HEK293 (cell line): ENCODE measurements at regions not wholly inside any gene's neighbourhood (a gene's known extent, or its start where the extent isn't known, plus 50 kb on each side); places are given as distances from the start of the nearest gene placed in this dataset.
A peak's percentile ranks its signal among the peaks of the same experiment; 100 is the strongest.

Experiments used
- CTCF ChIA-PET: fragments of 350-600 bp; formaldehyde crosslinking; extraction: SDS; loops from one replicate; lab custom pipeline; 2021; ENCODE audit warnings: antibody characterized with exemption; lab: Yijun Ruan, JAX
- POLR2A ChIA-PET: fragments of 300-600 bp; formaldehyde crosslinking; extraction: SDS; loops from one replicate; lab custom pipeline; 2020; ENCODE audit warnings: antibody characterized with exemption, inconsistent platforms; lab: Yijun Ruan, JAX
- H3K27ac ChIP-seq: fragments of 200-500 bp; sonication (Bioruptor generic); 2 replicates; pipeline ENCODE4 v1.5.1; 2014; ENCODE audit warnings: low read depth, low read length, control low read depth, inconsistent platforms; ENCODE audit errors: extremely low read depth
- H3K36me3 ChIP-seq, 2 experiments: fragments of 200-500 bp in 1 of 2; sonication (Bioruptor generic) in 1 of 2; 1 replicate in 1 of 2; 2 replicates in 1 of 2; pipeline ENCODE4 v1.5.1; 2014 to 2017; ENCODE audit warnings: inconsistent platforms in 2 of 2, low read length in 2 of 2; ENCODE audit not compliant: control insufficient read depth in 2 of 2, insufficient read depth in 1 of 2
- H3K4me1 ChIP-seq: fragments of 200-500 bp; sonication (Bioruptor generic); 2 replicates; pipeline ENCODE4 v1.5.1; 2014; ENCODE audit warnings: mild to moderate bottlenecking, low read length, inconsistent platforms; ENCODE audit not compliant: control insufficient read depth, insufficient read depth
- H3K4me3 ChIP-seq: 2 replicates; pipeline ENCODE4 v1.5.1; 2011; ENCODE audit warnings: low read depth, mild to moderate bottlenecking, control low read depth, low read length, moderate library complexity
- H3K9me3 ChIP-seq: fragments of 200-500 bp; sonication (Bioruptor generic); 2 replicates; pipeline ENCODE4 v1.5.1; 2014; ENCODE audit warnings: low read depth, low read length, inconsistent platforms; ENCODE audit not compliant: control insufficient read depth, insufficient read depth
- BCL11B ChIP-seq: fragments of 450-650 bp; formaldehyde crosslinking; IDR thresholded peaks from 2 replicates; pipeline ENCODE4 v1.5.1; 2016; ENCODE audit warnings: low read depth, missing biosample characterization, missing genetic modification characterization
- GLIS2 ChIP-seq: fragments of 450-650 bp; formaldehyde crosslinking; IDR thresholded peaks from 2 replicates; pipeline ENCODE4 v1.5.1; 2016; ENCODE audit warnings: missing biosample characterization, missing genetic modification characterization
- IKZF3 ChIP-seq: fragments of 450-650 bp; IDR thresholded peaks from 2 replicates; pipeline ENCODE4 v1.5.0; 2018; ENCODE audit warnings: missing biosample characterization, mild to moderate bottlenecking, missing genetic modification characterization, moderate library complexity
- KLF1 ChIP-seq: fragments of 450-650 bp; formaldehyde crosslinking; IDR thresholded peaks from 2 replicates; pipeline ENCODE4 v1.5.1; 2016; ENCODE audit warnings: missing biosample characterization, missing genetic modification characterization
- KLF16 ChIP-seq: fragments of 450-650 bp; formaldehyde crosslinking; IDR thresholded peaks from 2 replicates; pipeline ENCODE4 v1.5.1; 2017; ENCODE audit warnings: missing biosample characterization, missing genetic modification characterization
- MEIS1 ChIP-seq: sonication (generic); formaldehyde crosslinking; IDR thresholded peaks from 2 replicates; pipeline ENCODE4 v1.8.1; 2022; ENCODE audit warnings: missing genetic modification reagents, mild to moderate bottlenecking, borderline replicate concordance
- OVOL3 ChIP-seq: fragments of 450-650 bp; formaldehyde crosslinking; IDR thresholded peaks from 2 replicates; pipeline ENCODE4 v1.5.1; 2016; ENCODE audit warnings: missing biosample characterization, missing genetic modification characterization
- TCF7L2 ChIP-seq: IDR thresholded peaks from 2 replicates; pipeline ENCODE4 v1.6.1; 2011; ENCODE audit warnings: low read depth, mild to moderate bottlenecking, inconsistent platforms, low read length, moderate library complexity, borderline replicate concordance
- YY2 ChIP-seq: fragments of 450-650 bp; formaldehyde crosslinking; IDR thresholded peaks from 2 replicates; pipeline ENCODE4 v1.5.1; 2016; ENCODE audit warnings: missing biosample characterization, missing genetic modification characterization
- ZBTB1 ChIP-seq: fragments of 450-650 bp; formaldehyde crosslinking; IDR thresholded peaks from 2 replicates; pipeline ENCODE4 v1.5.1; 2016; ENCODE audit warnings: missing biosample characterization, missing genetic modification characterization
- ZFP3 ChIP-seq: fragments of 450-650 bp; formaldehyde crosslinking; IDR thresholded peaks from 2 replicates; pipeline ENCODE4 v1.5.1; 2016; ENCODE audit warnings: low read depth, missing biosample characterization, missing genetic modification characterization
- ZNF133 ChIP-seq: fragments of 450-650 bp; formaldehyde crosslinking; IDR thresholded peaks from 2 replicates; pipeline ENCODE4 v1.5.1; 2016; ENCODE audit warnings: missing biosample characterization, missing genetic modification characterization
- ZNF16 ChIP-seq: fragments of 450-650 bp; formaldehyde crosslinking; IDR thresholded peaks from 2 replicates; pipeline ENCODE4 v1.5.1; 2016; ENCODE audit warnings: low read depth, missing biosample characterization, missing genetic modification characterization
- ZNF184 ChIP-seq: fragments of 450-650 bp; IDR thresholded peaks from 2 replicates; pipeline ENCODE4 v1.5.1; 2018; ENCODE audit warnings: missing biosample characterization, mild to moderate bottlenecking, missing genetic modification characterization
- ZNF2 ChIP-seq: fragments of 450-650 bp; formaldehyde crosslinking; IDR thresholded peaks from 2 replicates; pipeline ENCODE4 v1.5.1; 2016; ENCODE audit warnings: missing biosample characterization, missing genetic modification characterization
- ZNF23 ChIP-seq: fragments of 450-650 bp; formaldehyde crosslinking; IDR thresholded peaks from 2 replicates; pipeline ENCODE4 v1.5.1; 2016; ENCODE audit warnings: missing biosample characterization, missing genetic modification characterization, borderline replicate concordance
- ZNF548 ChIP-seq: fragments of 450-650 bp; formaldehyde crosslinking; IDR thresholded peaks from 2 replicates; pipeline ENCODE4 v1.5.1; 2016; ENCODE audit warnings: missing biosample characterization, missing genetic modification characterization
- ZNF664 ChIP-seq: fragments of 450-650 bp; formaldehyde crosslinking; IDR thresholded peaks from 2 replicates; pipeline ENCODE4 v1.5.1; 2016; ENCODE audit warnings: missing biosample characterization, missing genetic modification characterization
- ZNF777 ChIP-seq: fragments of 450-650 bp; formaldehyde crosslinking; IDR thresholded peaks from 2 replicates; pipeline ENCODE4 v1.5.1; 2017; ENCODE audit warnings: missing biosample characterization, missing genetic modification characterization, borderline replicate concordance
- TF ChIP-seq, protein P1 (sequence below): fragments of 450-650 bp; formaldehyde crosslinking; IDR thresholded peaks from 2 replicates; pipeline ENCODE4 v1.5.1; 2016; ENCODE audit warnings: missing biosample characterization, missing genetic modification characterization
- TF ChIP-seq, protein P2 (sequence below): fragments of 450-650 bp; formaldehyde crosslinking; IDR thresholded peaks from 2 replicates; pipeline ENCODE4 v1.5.1; 2016; ENCODE audit warnings: missing biosample characterization, missing genetic modification characterization, low read depth
- TF ChIP-seq, protein P3 (sequence below): fragments of 450-650 bp; formaldehyde crosslinking; IDR thresholded peaks from 2 replicates; pipeline ENCODE4 v1.5.1; 2016; ENCODE audit warnings: missing biosample characterization, missing genetic modification characterization
- TF ChIP-seq, protein P4 (sequence below): fragments of 450-650 bp; formaldehyde crosslinking; IDR thresholded peaks from 2 replicates; pipeline ENCODE4 v1.5.1; 2016; ENCODE audit warnings: missing biosample characterization, missing genetic modification characterization

DNA sequence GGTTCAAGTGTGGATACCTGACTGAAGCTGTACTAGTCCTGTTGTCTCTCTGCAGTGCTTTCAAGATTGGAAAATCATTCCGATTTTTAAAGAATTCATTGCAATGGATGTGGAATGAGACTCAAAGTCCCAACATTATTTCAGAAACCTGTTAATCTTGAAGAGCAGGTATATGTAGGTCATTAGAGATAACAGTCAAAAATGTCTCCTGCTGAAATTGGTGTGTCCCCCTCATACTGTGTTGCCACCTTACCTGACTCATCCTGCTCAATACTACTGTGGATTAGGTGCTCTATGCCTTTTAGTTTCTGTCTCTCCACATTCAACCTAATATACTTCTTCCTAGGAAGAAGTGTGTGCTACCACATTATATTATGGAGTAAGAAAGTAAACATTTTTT, 91.1 kb upstream of the NR3C1 start (continued):
- no peak for TF ChIP-seq IKZF3 (tag by site-specific recombination)

DNA sequence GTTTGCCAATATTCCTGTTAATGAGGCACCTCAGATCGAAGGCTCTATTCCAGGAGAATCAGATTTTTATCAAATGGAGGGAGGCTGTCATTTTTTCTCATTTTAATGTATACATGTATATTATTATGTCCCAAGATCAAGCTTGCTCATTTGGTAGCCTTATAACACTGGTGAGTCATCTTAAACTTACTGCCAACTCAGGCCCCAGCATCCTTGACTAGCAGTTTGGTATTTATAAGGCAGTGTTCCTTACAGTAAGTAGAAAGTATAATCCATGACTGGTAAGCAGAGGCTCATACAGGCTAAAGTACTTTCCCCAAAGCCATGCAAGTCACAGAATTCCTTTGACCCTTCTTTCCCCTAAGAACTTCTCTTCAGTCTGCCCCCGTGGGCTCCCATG, 90.7 kb upstream of the NR3C1 start:
- no peak overlapping the region for H3K27ac ChIP-seq
- no peaks in the 10 kb centered on the region for H3K36me3 ChIP-seq
- no peaks in the 10 kb centered on the region for H3K9me3 ChIP-seq
- peaks cover 7% of the 10 kb centered on the region for H3K4me1 ChIP-seq
- TF ChIP-seq, protein P1, sequence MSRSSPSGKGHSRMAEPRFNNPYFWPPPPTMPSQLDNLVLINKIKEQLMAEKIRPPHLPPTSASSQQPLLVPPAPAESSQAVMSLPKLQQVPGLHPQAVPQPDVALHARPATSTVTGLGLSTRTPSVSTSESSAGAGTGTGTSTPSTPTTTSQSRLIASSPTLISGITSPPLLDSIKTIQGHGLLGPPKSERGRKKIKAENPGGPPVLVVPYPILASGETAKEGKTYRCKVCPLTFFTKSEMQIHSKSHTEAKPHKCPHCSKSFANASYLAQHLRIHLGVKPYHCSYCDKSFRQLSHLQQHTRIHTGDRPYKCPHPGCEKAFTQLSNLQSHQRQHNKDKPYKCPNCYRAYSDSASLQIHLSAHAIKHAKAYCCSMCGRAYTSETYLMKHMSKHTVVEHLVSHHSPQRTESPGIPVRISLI (tag by site-specific recombination), result no peak
- TF ChIP-seq TCF7L2, result no peak
- TF ChIP-seq YY2 (tag by site-specific recombination), result no peak
- no peak for TF ChIP-seq ZNF133 (tag by site-specific recombination)
- no peak for TF ChIP-seq ZFP3
- TF ChIP-seq OVOL3, result no peak
- TF ChIP-seq KLF16 (tag by site-specific recombination), result no peak
- TF ChIP-seq, protein P2, sequence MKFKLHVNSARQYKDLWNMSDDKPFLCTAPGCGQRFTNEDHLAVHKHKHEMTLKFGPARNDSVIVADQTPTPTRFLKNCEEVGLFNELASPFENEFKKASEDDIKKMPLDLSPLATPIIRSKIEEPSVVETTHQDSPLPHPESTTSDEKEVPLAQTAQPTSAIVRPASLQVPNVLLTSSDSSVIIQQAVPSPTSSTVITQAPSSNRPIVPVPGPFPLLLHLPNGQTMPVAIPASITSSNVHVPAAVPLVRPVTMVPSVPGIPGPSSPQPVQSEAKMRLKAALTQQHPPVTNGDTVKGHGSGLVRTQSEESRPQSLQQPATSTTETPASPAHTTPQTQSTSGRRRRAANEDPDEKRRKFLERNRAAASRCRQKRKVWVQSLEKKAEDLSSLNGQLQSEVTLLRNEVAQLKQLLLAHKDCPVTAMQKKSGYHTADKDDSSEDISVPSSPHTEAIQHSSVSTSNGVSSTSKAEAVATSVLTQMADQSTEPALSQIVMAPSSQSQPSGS (tag by site-specific recombination), result no peak
- TF ChIP-seq, protein P3, sequence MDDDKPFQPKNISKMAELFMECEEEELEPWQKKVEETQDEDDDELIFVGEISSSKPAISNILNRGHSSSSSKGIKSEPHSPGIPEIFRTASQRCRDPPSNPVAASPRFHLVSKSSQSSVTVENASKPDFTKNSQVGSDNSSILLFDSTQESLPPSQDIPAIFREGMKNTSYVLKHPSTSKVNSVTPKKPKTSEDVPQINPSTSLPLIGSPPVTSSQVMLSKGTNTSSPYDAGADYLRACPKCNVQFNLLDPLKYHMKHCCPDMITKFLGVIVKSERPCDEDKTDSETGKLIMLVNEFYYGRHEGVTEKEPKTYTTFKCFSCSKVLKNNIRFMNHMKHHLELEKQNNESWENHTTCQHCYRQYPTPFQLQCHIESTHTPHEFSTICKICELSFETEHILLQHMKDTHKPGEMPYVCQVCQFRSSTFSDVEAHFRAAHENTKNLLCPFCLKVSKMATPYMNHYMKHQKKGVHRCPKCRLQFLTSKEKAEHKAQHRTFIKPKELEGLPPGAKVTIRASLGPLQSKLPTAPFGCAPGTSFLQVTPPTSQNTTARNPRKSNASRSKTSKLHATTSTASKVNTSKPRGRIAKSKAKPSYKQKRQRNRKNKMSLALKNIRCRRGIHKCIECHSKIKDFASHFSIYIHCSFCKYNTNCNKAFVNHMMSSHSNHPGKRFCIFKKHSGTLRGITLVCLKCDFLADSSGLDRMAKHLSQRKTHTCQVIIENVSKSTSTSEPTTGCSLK (tag by site-specific recombination), result no peak
- no peak for TF ChIP-seq KLF1
- TF ChIP-seq MEIS1 (CRISPR knock-in tag), result no peak
- no peak for TF ChIP-seq ZNF23 (tag by site-specific recombination)
- no peak for TF ChIP-seq BCL11B
- TF ChIP-seq GLIS2, result no peak
- TF ChIP-seq ZNF664 (tag by site-specific recombination), result no peak
- TF ChIP-seq, protein P4, sequence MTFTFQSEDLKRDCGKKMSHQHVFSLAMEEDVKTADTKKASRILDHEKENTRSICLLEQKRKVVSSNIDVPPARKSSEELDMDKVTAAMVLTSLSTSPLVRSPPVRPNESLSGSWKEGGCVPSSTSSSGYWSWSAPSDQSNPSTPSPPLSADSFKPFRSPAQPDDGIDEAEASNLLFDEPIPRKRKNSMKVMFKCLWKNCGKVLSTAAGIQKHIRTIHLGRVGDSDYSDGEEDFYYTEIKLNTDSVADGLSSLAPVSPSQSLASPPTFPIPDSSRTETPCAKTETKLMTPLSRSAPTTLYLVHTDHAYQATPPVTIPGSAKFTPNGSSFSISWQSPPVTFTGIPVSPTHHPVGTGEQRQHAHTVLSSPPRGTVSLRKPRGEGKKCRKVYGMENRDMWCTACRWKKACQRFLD (tag by site-specific recombination), result no peak
- TF ChIP-seq ZNF16 (tag by site-specific recombination), result no peak
- CTCF ChIA-PET, result no interaction called here
- H3K4me3 ChIP-seq, result no peak overlapping the region
- POLR2A ChIA-PET, result no interaction called here

DNA sequence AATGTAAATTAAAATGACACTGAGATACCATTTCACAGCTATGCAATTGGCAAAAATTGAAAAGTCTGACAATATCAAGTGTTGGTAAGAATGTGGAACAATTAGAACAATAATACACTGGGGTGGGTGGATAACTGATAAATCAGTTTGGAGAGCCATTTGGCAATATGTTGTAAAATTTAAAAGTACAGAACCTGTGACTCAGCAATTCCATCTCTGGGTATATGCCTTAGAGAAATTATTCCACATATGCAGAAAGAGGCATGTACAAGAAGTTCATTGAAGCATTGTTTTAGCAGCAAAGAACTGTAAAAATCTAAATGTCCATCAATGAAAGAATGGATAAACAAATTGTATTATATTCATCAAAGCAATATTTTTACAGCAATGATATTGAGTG, 89.3 kb upstream of the NR3C1 start:
- no peaks in the 10 kb centered on the region for H3K9me3 ChIP-seq
- CTCF ChIA-PET, result no interaction called here
- no peak overlapping the region for H3K4me3 ChIP-seq
- TF ChIP-seq ZNF548 (tag by site-specific recombination) (no peak), ZNF777 (no peak), ZNF184 (tag by site-specific recombination) (0 out of 2 replicates have a peak, but pooled peaks have one; percentile 51), ZBTB1 (tag by site-specific recombination) (no peak), ZNF2 (tag by site-specific recombination) (no peak)
- TF ChIP-seq, protein P1 (tag by site-specific recombination), result no peak
- no peaks in the 10 kb centered on the region for H3K36me3 ChIP-seq
- POLR2A ChIA-PET, result no interaction called here
- peaks cover 7% of the 10 kb centered on the region for H3K4me1 ChIP-seq
- no peak overlapping the region for H3K27ac ChIP-seq
